ENCODE measurements at regions not wholly inside any gene's neighbourhood (a gene's known extent, or its start where the extent isn't known, plus 50 kb on each side); places are given as distances from the start of the nearest gene placed in this dataset.
"Not testable (repeated sequence)": the region's sequence is repeated elsewhere in the genome, so short reads cannot be mapped to it uniquely, and the experiment has no call there.

- Histone ChIP-seq H3K27ac (no peak overlapping the region), H3K27me3 (no peaks in the 10 kb centered on the region), H3K4me1 (no peaks in the 10 kb centered on the region), H3K36me3 (no peaks in the 10 kb centered on the region), H3K4me3 (no peak overlapping the region), H3K9me3 (no peaks in the 10 kb centered on the region)
- no peak for DNase-seq (ENCODE audit: low spot score)
- TF ChIP-seq CTCF (IDR thresholded peaks at IDR 0.05), result no peak
Observed at GRCh38 chr6:113779656-113780055, 77.5 kb upstream of the MARCKS start.

GRCh38 chr6:113782636-113783035, 74.5 kb upstream of the MARCKS start:
- H3K27me3 ChIP-seq, result no peaks in the 10 kb centered on the region
- no peaks in the 10 kb centered on the region for H3K4me1 ChIP-seq
- H3K9me3 ChIP-seq, result no peaks in the 10 kb centered on the region
- no peaks in the 10 kb centered on the region for H3K36me3 ChIP-seq
- no peak overlapping the region for H3K27ac ChIP-seq
- H3K4me3 ChIP-seq, result no peak overlapping the region
- DNase-seq (ENCODE audit: low spot score), result no peak
- no peak for TF ChIP-seq CTCF (IDR thresholded peaks at IDR 0.05)

- Histone ChIP-seq H3K27me3 (no peaks in the 10 kb centered on the region), H3K9me3 (no peaks in the 10 kb centered on the region), H3K27ac (no peak overlapping the region), H3K36me3 (no peaks in the 10 kb centered on the region), H3K4me3 (no peak overlapping the region), H3K4me1 (no peaks in the 10 kb centered on the region)
- no peak for TF ChIP-seq CTCF (IDR thresholded peaks at IDR 0.05)
- DNase-seq (ENCODE audit: low spot score), result no peak
Observed at GRCh38 chr6:113786168-113786567, 71.0 kb upstream of the MARCKS start.

- Histone ChIP-seq H3K4me3 (no peak overlapping the region), H3K27ac (no peak overlapping the region), H3K27me3 (no peaks in the 10 kb centered on the region), H3K9me3 (no peaks in the 10 kb centered on the region), H3K4me1 (no peaks in the 10 kb centered on the region), H3K36me3 (no peaks in the 10 kb centered on the region)
- no peak for DNase-seq (ENCODE audit: low spot score)
- TF ChIP-seq CTCF (IDR thresholded peaks at IDR 0.05), result no peak
Observed at GRCh38 chr6:113788586-113788985, 68.6 kb upstream of the MARCKS start.

GRCh38 chr6:113791225-113791624, 65.9 kb upstream of the MARCKS start:
- not testable (repeated sequence) for H3K27ac ChIP-seq; H3K27me3 ChIP-seq; H3K36me3 ChIP-seq; H3K4me1 ChIP-seq; DNase-seq (ENCODE audit: low spot score); H3K4me3 ChIP-seq; H3K9me3 ChIP-seq

GRCh38 chr6:113795371-113795770, 61.8 kb upstream of the MARCKS start:
- not testable (repeated sequence) for DNase-seq (ENCODE audit: low spot score); H3K9me3 ChIP-seq; H3K4me1 ChIP-seq; H3K27me3 ChIP-seq; H3K4me3 ChIP-seq; H3K36me3 ChIP-seq; H3K27ac ChIP-seq

- Histone ChIP-seq H3K4me3 (no peak overlapping the region), H3K27ac (no peak overlapping the region), H3K9me3 (no peaks in the 10 kb centered on the region), H3K36me3 (no peaks in the 10 kb centered on the region), H3K4me1 (no peaks in the 10 kb centered on the region), H3K27me3 (no peaks in the 10 kb centered on the region)
- TF ChIP-seq CTCF (IDR thresholded peaks at IDR 0.05), result no peak
- DNase-seq (ENCODE audit: low spot score), result no peak
Observed at GRCh38 chr6:113796038-113796437, 61.1 kb upstream of the MARCKS start.
